Stimulated activated naive CD8-positive, alpha-beta T cell treated with anti-CD3 and anti-CD28 coated beads, Interleukin-15, Interleukin-2, amounts not matched to agents 100 U/mL and 50 U/mL, for 24 hours (primary cell): ENCODE measurements at regions not wholly inside any gene's neighbourhood (a gene's known extent, or its start where the extent isn't known, plus 50 kb on each side); places are given as distances from the start of the nearest gene placed in this dataset.
"Not testable (repeated sequence)": the region's sequence is repeated elsewhere in the genome, so short reads cannot be mapped to it uniquely, and the experiment has no call there.

Experiments used
- ATAC-seq: fragments of 150-1000 bp; cut with Tn5 transposase; one replicate; pipeline ENCODE4 v1.10.0; 2021
- DNase-seq: peaks from one replicate; pipeline ENCODE4 v3.0.0; 2021

- no peak for ATAC-seq
These were observed 219.2 kb upstream of the RAI14 start for GRCh38 chr5:34436761-34437501.

GRCh38 chr5:34439601-34440000 lies 216.5 kb upstream of the RAI14 start:
- ATAC-seq = no peak
- no peak for DNase-seq

More at GRCh38 chr5:34436761-34437501, 219.2 kb upstream of the RAI14 start:
- DNase-seq = no peak

- ATAC-seq, DNase-seq: not testable (repeated sequence)
These were observed 214.4 kb upstream of the RAI14 start for GRCh38 chr5:34441767-34442166.

- ATAC-seq = no peak
- DNase-seq = no peak
These were observed 208.7 kb upstream of the RAI14 start for GRCh38 chr5:34447424-34447823.

GRCh38 chr5:34449639-34450038 lies 206.5 kb upstream of the RAI14 start:
- ATAC-seq (no peak), DNase-seq (no peak)

GRCh38 chr5:34450338-34450737 lies 205.8 kb upstream of the RAI14 start:
- DNase-seq (no peak), ATAC-seq (no peak)

- ATAC-seq (no peak), DNase-seq (no peak)
These were observed 203.8 kb upstream of the RAI14 start for GRCh38 chr5:34452170-34452828.

GRCh38 chr5:34455098-34455497 lies 201.0 kb upstream of the RAI14 start:
- ATAC-seq = no peak

GRCh38 chr5:34459908-34460307 lies 196.2 kb upstream of the RAI14 start:
- ATAC-seq = no peak
- no peak for DNase-seq

More at GRCh38 chr5:34455098-34455497, 201.0 kb upstream of the RAI14 start:
- DNase-seq = no peak

GRCh38 chr5:34460496-34460895 lies 195.6 kb upstream of the RAI14 start:
- DNase-seq = no peak

GRCh38 chr5:34464829-34465228 lies 191.3 kb upstream of the RAI14 start:
- ATAC-seq = no peak
- no peak for DNase-seq

More at GRCh38 chr5:34460496-34460895, 195.6 kb upstream of the RAI14 start:
- ATAC-seq = no peak

GRCh38 chr5:34465301-34465700 lies 190.8 kb upstream of the RAI14 start:
- ATAC-seq, DNase-seq: not testable (repeated sequence)

- not testable (repeated sequence) for DNase-seq, ATAC-seq
These were observed 189.4 kb upstream of the RAI14 start for GRCh38 chr5:34466519-34467388.

- no peak for ATAC-seq
- DNase-seq = no peak
These were observed 188.7 kb upstream of the RAI14 start for GRCh38 chr5:34467436-34467835.

GRCh38 chr5:34467984-34468383 lies 188.1 kb upstream of the RAI14 start:
- DNase-seq, ATAC-seq: not testable (repeated sequence)

- DNase-seq (no peak), ATAC-seq (no peak)
These were observed 186.2 kb upstream of the RAI14 start for GRCh38 chr5:34469971-34470370.

- no peak for DNase-seq
- ATAC-seq = no peak
These were observed 181.5 kb upstream of the RAI14 start for GRCh38 chr5:34474573-34475021.

GRCh38 chr5:34475249-34475966 lies 180.7 kb upstream of the RAI14 start:
- ATAC-seq (no peak), DNase-seq (no peak)

GRCh38 chr5:34476941-34477565 lies 179.1 kb upstream of the RAI14 start:
- DNase-seq = no peak

GRCh38 chr5:34480810-34481528 lies 175.2 kb upstream of the RAI14 start:
- DNase-seq = no peak
- no peak for ATAC-seq

More at GRCh38 chr5:34476941-34477565, 179.1 kb upstream of the RAI14 start:
- ATAC-seq = no peak
